NCI-H2196 treated with DMSO at 0.1 percent for 48 hours (cell line): ENCODE measurements at regions not wholly inside any gene's neighbourhood (a gene's known extent, or its start where the extent isn't known, plus 50 kb on each side); places are given as distances from the start of the nearest gene placed in this dataset.

Experiments
- DNase-seq: peaks from one replicate; lab custom pipeline; 2025; ENCODE audit not compliant: unreplicated experiment; lab: John Stamatoyannopoulos, UW

DNA sequence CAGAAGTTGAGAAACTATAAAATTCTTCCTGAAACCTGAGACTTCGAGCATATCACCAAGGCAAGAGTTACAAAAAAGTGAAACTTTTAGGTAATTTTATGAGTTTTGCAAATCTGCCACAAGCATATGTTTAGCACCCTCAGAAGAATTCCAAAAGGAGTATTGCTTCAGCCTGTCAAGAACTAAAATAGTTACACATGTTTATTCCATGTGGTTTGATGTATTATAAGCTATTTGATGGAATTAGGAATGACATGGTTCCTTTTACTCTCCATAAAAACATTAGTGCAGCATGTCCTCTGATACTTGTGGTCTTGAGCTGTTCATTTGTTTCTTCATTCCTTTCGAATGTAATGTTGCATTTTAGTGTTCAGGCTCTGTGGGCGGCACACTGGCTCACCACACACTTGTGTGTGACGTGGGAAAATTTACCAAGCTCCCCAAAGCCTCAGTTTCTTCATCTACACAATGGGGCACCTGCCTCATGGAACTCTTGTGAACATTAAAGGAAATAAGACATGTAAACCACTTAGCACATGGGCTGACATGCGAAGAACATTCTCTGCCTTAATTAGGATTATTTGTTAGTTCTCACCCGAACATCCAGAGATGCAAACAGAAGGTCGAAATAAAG lies 204.2 kb upstream of the FOXF1 start:
- DNase-seq = no peak

DNA sequence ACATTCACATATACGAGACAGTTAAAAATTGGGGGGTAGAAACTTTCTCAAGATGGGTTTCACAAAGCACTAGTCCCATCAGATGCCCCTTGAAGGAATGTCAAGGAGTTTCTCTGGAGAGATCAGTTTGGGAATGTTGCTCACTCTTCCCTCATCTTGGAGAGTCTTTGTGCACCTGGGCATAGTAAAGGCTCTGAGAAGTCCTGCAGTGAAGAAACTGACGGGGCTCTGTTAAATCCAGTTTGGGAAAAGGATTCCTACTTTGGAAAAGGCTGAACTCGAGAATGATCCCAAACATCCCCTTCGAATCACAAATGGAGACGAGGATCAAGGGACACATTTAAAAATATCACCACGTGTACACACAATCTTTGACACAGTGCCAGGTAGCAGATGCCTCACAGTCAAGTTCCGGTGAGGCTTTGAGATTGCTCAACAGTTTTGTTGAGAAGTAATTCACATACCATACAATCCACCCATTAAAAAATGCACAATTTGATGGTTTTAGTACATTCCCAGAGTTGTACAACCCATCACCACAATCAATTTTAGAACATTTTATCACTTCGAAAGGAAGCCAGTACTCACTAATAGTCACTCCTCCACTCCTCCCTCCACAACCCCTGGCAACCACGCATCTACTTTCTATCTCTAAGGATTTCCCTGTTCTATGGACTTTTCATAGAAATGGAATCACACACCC lies 203.4 kb upstream of the FOXF1 start:
- no peak for DNase-seq

DNA sequence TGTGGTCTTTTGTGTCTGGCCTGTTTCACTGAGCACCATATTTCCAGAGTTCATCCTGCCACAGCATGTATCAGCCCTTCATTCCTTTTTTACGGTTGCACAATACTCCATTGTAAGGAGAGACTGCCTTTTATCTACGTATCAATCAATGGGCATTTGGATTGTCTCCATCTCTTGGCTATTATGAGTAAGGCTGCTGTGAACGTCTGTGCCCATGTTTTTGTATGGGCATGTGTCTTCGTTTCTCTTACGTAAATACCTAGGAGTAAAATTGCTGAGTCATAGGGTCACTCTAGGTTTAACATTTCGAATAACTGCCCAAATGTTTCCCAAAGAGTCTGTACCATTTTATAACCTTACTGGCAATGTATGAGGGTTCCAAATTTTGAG lies 202.8 kb upstream of the FOXF1 start:
- no peak for DNase-seq

DNA sequence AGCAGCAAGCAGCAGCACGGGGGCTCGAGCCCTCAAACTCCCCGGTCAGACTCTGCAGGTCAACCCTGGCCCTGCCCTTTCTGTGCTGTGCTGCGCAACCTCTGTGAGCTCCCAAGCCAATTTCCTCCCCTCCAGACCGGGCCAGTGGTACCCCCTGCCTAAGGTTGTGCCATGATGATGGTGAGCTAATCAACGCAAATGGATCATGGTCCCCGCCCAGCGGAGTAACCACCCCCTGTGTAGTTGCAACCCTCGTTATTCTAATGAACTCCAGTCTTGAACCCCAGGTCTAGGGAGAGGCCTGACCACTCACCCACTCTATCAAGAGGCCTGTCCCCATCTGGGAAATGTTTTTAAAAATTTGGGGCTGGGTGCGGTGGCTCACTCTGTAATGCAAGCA lies 201.8 kb upstream of the FOXF1 start:
- no peak for DNase-seq

DNA sequence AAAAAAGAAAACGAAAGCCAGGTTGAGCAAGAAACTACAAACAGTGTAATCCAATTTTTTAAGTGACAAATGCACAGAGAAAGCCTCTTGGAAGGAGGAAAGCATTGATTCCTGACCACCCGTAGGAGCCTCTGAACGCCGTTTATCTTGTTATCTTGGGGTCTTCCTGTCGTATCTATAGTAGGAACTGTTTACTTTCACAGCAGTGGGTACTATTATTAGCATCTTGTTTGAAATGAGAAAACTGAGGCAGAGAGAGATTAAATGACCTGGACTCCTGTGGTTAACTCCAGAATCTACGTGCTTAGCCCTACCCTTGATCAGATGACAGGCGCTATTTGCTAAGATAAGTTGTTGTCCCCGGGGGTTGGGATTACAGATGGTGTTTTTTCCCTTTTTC lies 196.7 kb upstream of the FOXF1 start:
- DNase-seq = no peak

DNA sequence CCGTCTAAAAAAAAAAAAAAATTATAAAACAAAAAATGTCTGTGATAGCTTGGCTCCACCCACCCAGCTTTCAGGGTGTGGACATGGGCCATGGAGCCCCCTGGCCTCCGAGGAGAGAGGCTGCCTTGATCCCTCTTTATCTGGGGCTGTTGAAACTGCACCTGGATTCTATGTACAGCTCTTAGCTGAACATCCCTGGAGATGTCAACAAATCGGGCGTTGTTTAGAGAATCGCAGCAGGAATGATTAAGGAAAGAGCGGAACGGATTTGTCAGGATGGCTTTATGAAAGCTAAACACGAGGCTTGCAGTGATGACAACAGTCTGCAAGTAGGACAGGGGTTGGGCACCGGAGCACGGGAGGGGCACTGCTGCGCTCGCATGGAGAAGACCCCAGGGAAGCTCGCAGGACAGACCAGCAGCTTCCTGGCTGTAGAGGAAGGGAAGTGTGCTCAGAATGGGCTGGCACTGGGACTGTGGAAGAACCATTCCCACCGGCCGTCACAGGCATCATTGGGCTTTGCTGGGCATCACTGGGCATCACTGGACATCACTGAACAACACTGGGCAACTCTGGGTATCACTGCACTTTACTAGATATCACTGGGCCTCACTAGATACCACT lies 195.8 kb upstream of the FOXF1 start:
- no peak for DNase-seq

DNA sequence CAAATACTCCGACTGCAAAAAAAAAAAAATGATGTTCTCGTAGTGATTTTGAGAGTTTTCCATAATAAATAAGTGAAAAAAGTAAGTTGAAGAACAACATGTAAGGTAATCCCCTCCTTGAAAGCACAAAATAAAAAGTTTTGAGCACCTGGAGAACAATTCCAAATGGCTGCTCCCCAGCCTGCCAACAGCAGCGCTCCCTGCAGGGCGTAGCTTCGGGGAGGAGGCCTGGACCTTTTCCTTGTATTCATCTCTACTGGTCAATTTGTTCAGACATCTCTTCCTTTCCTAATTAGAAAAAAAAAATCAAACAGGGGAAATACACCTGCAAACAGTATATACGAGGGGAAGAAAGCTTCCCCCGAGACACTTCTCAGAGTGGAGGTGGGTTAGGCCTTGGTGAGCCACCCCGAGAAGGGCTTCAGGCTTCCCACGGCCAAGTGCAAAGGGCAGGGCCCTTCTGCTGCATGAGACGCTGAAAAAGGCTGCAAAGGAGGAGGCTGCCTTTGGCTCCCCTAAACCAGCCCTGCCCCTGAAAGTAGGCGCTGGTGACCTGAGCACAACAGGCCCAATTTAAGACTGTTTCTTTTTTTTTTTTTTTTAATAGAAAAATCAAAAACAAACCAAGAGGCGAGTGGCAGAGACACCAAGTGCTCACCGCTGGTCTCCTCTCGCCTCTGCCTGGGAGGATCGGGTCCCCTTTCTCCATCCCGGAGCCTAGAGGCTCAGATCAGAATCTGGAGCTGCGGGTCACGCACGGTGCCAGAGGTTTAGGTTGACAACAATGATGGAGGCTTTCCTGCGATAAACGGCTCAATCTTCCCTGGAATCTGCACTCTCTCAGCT lies 193.1 kb upstream of the FOXF1 start:
- DNase-seq = no peak

DNA sequence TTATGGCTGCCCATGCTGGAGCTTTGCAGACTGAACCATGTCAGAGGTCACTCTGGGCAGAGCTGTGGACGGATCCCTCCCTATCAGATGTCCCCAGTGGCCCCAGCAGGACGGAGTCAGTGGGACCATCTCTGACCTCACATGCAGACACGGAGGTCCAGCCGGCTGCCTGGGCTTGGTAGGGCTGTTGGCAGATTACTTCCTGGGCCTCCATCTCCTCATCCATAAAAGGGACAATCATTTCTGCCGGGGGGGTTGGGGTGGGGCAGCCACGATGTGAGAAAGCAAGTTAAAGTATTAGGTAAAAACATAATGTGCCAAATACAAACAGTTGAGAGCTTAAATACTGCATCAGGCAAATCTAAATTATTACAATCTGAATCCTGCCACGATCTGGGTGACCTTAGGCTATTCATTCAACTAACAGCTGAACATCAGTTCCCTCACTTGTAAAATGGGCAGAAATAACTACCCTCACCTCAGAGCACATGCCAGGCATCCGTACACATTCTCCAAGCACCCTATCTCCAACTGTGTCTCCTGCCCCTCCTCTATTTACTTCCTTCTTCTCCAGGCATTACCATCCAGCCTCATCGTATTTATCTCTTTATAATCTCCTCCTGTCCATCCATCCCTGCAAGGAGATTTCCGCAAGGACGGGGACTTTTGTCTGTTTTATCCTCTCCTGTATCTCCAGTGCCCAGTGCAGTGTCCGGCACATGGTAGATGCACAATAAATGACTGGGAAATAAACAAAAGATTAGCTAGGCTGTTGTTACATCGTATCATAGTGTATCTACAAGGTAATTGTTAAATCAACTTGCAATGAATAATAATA lies 192.3 kb upstream of the FOXF1 start:
- DNase-seq = no peak

DNA sequence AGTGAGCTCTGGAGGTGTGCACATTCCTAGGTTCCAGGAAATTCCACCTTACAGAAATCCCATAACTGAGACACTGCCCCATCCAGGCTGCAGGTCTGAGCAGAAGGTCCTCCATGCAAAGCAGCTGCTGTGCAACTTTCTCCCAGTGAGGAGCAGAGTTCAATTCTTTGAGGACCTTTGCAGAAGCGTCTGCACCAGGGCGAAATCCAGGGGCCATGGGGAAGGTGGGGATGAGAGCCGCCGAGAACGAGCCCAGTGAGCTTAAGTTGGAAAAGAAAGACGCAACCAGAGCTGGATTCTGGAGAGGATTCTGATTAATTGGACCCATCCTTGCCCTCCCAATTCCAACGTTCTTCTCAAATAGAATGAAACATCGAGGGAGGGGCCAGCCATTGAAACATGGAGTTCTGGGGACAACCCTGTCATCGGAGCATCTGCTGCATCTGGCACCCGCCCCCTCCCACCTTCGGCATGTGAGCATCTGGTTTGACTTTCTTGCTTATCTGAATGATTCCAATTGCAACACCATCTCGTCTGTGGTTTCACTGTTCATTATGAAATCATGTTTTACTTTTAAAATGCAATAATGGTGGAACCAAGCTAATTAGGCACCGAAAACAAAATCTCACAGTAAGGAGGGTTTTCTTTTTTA lies 190.6 kb upstream of the FOXF1 start:
- DNase-seq = no peak

DNA sequence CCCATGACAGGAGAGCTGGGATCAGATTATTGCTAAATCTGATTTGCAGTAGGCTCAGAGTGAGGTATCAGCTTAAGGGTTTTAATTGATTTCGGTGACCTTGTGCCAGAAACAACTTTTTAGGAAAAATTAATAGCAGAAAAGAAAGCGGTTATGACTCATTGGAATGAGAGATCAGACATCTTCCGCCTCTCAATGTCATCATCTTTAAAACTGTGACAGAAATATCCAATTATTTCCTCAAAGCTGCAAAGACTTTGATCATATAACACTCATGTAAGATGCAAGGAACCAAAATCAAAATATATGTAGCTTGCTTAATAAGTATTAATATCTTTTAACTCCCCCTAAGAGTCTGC lies 190.1 kb upstream of the FOXF1 start:
- DNase-seq = no peak

DNA sequence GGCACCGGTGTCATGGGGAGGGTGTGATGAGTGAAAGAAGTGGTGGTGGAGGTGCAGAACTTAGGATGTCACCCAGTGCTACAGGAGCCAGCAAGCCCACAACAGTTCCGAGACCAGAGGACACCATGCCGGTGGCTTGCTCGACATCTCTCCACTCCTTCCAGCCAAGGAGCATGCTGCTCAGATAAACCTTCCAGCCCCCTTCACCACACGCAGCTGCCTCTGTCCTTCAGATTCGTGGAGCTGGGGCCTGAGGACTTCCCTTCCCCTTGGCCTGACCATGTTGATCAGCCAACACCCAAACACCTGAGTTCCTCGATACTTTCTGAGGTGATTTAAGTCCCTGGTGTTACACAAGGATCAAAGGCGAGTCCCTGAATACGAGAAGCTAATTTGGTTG lies 188.8 kb upstream of the FOXF1 start:
- DNase-seq = no peak

DNA sequence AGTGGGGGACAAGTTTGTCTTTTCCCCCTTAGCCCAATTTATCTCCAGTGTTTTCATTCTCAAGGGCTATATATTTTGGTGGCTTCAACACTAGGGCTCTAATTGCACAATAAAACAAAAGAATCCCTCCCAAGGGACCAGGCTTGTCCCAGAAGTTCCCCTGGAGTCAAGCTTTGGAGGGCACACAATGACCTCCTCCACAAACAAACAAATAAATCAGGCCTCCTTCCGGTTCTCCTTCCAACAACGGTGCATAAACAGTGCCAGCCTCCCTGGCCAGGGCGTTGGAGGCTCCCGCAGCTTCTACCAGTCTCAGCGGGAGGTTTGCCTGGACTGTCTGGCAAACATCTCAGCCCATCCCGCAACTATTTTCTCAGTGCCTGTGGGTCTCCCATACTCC lies 188.0 kb upstream of the FOXF1 start:
- no peak for DNase-seq

DNA sequence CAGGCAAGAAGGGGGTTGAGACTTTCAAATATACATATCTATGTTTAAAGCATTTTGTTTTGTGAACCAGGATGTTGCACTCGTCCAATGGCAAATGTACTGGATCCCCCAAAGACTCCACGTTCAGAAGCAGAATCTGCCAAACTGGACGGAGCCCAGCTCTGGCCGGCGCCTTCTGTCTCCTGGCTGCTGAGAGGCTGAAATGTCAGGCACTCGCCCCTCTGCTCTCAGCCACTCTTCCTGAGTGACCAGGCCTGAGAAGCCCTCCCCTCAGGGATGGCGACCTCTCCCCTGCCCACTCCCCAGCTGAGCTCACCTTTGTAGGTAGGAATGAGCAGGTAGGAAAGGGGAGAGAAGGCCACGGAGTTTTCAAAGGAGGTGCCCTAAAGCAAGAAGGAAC lies 187.5 kb upstream of the FOXF1 start:
- no peak for DNase-seq

DNA sequence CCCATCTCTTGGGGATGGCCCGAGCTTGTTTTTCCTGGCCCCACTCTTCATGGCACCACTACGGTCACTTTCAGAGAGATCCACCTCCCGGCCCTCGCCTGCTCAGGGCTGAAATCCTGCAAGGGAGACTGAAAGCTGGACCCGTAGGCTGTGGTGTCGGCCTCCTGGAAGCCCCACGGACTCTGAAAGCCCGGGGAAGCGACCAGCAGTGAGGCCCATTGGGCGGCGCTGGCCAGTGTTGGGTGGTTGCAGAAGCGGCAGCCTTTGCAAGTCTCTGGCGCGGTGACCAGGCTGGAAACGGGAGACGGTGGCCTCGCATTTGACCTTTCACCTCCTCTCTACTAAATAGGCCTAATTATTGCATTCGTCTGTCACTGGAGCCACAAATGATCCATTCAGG lies 186.0 kb upstream of the FOXF1 start:
- DNase-seq = no peak

DNA sequence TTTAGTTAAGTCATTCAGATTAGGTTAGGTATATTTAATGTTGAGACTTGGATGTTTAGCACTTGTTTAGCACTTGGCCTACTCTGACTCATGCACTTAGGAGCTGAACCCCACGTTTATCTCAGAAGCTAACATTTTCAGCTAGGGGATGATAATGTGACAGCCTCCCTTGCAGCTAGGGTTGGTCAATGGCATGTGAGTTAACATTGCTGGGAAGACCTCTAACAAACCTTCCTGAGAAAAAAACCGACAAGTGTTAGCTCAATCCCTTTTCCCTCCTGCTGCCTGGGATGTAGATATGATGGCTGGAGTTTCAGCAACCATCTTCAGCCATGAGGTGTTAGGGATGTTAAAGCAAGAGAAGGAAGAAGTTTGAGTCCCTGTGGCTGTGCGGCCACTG lies 185.0 kb upstream of the FOXF1 start:
- no peak for DNase-seq

DNA sequence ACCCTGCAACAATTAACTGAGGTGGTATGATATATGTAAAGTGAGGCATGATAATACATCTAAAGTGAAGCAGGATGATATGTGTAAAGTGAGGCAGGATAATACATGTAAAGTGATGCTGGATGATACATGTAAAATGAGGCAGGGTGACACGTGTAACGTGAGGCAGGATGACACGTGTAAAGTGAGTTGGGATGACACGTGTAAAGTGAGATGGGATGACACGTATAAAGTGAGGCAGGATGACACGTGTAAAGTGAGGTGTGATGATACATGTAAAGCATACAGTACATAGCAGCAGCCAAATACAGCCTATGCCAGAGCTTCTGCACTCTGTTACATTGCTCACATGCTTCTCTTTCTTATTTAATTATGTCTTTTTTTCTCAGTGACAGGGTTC lies 184.4 kb upstream of the FOXF1 start:
- DNase-seq = no peak

DNA sequence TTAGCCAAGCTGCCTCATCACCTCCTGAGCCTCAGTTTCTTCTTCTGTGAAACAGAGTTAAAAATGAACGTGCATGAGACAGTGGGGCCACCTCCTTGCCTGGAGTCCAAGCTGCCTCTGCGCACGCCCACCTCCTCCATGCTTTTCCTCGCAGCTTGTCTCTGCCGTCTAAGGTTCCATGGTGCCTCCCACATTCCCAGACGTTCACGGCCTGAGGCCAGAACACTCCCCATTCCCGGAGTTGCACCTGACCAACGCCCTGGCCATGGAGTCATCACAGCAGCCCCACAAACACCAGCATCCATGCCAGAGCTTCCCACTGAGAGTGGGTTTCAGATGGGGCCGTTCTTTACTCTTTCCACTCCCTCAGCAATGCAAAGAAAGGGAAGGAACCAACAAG lies 183.0 kb upstream of the FOXF1 start:
- DNase-seq = no peak

DNA sequence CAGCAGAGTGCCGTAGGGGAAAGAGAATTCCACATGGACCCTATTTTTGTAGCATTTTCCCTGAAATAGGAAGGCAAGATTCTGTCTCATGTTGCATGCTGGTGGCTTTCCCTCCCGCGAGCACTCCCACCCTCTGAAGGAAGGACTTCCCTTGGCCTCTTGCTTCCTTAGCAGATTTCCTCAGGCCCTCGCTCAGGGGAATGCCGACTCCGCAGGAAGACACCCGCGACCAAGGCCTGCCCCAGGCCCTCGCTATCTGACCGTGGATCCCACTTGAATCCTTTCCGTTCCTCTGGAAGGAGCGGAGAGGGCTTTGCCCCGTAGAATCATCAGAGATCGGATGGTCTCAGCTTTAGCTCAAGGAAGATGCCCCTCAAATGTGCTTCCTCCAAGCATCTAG lies 179.4 kb upstream of the FOXF1 start:
- no peak for DNase-seq

DNA sequence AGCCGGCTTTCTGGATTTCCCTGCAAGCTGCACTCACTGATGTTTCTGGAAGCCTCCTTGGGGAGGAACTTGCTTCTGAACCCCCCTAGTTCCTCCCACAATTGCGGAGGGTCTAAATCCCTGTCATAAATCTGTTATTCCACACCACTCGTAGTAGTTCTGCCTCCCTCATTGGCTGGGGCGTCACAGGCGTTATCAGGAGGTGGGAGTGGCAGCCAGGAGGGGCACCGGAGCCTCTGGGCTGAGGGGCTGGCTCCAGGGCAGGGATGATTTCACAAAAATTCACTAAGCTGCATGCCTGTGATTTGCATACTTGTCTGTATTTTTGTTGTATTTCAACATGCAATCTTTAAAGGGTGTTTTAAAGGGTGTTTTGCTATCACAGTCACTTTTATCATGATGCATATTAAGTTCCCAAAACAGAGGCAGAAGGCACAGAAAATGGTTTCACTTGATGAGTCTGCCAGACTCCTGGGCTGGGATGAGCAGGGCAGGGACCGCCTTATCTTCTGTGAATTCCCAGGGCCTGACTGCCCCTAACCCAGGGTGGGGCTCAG lies 176.2 kb upstream of the FOXF1 start:
- no peak for DNase-seq
